ENCODE measurements at regions not wholly inside any gene's neighbourhood (a gene's known extent, or its start where the extent isn't known, plus 50 kb on each side); places are given as distances from the start of the nearest gene placed in this dataset.

- no peak overlapping the region for H3K4me3 ChIP-seq (replicated peaks; ENCODE audit: low read depth, low read length)
- DNase-seq (ENCODE audit: low read depth), result no peak
- TF ChIP-seq CTCF (IDR thresholded peaks at IDR 0.05; ENCODE audit: low read length, missing control alignments), result no peak
Measured at GRCh38 chr15:29170521-29170920, 99.1 kb downstream of the NSMCE3 start.

Data from fibroblast of pulmonary artery (primary cell).